ENCODE measurements at regions not wholly inside any gene's neighbourhood (a gene's known extent, or its start where the extent isn't known, plus 50 kb on each side); places are given as distances from the start of the nearest gene placed in this dataset.
"Not testable (repeated sequence)": the region's sequence is repeated elsewhere in the genome, so short reads cannot be mapped to it uniquely, and the experiment has no call there.

- ATAC-seq, H3K27ac Mint-ChIP-seq, H3K9me3 Mint-ChIP-seq, H3K4me1 Mint-ChIP-seq, H3K27me3 Mint-ChIP-seq, H3K4me3 Mint-ChIP-seq: not testable (repeated sequence)
- peak in 1 of 2 donors; percentile 1 for DNase-seq
Observed at GRCh38 chr5:70778240-70778639, 122.2 kb upstream of the SERF1A start.

Measured in stimulated activated naive CD8-positive, alpha-beta T cell treated with anti-CD3 and anti-CD28 coated beads, Interleukin-15, amount 100 ng/mL, for 72 hours (primary cell).